Peyer's patch (tissue), 4 donors: ENCODE measurements at regions not wholly inside any gene's neighbourhood (a gene's known extent, or its start where the extent isn't known, plus 50 kb on each side); places are given as distances from the start of the nearest gene placed in this dataset.

Experiments used
- CTCF ChIP-seq, 6 experiments: fragments of 450-650 bp in 4 of 6; fragments of 200-600 bp in 2 of 6; sonication (generic) in 1 of 6; IDR thresholded peaks; one replicate each; pipeline ENCODE4 v1.5.1; 2017 to 2019; ENCODE audit warnings: antibody characterized with exemption in 6 of 6, mild to moderate bottlenecking in 3 of 6, moderate library complexity in 1 of 6
- POLR2A ChIP-seq, 2 donors: fragments of 450-650 bp; IDR thresholded peaks; one replicate each; pipeline ENCODE4 v1.5.1; 2017; ENCODE audit warnings: antibody characterized with exemption in 2 of 2, mild to moderate bottlenecking in 2 of 2, moderate library complexity in 2 of 2

- TF ChIP-seq CTCF (IDR thresholded peaks at IDR 0.05) (no peak), POLR2A (IDR thresholded peaks at IDR 0.05) (no peak)
These were observed 133.4 kb upstream of the DTNBP1 start for GRCh38 chr6:15796130-15796771.
